ENCODE measurements at regions not wholly inside any gene's neighbourhood (a gene's known extent, or its start where the extent isn't known, plus 50 kb on each side); places are given as distances from the start of the nearest gene placed in this dataset.

DNA sequence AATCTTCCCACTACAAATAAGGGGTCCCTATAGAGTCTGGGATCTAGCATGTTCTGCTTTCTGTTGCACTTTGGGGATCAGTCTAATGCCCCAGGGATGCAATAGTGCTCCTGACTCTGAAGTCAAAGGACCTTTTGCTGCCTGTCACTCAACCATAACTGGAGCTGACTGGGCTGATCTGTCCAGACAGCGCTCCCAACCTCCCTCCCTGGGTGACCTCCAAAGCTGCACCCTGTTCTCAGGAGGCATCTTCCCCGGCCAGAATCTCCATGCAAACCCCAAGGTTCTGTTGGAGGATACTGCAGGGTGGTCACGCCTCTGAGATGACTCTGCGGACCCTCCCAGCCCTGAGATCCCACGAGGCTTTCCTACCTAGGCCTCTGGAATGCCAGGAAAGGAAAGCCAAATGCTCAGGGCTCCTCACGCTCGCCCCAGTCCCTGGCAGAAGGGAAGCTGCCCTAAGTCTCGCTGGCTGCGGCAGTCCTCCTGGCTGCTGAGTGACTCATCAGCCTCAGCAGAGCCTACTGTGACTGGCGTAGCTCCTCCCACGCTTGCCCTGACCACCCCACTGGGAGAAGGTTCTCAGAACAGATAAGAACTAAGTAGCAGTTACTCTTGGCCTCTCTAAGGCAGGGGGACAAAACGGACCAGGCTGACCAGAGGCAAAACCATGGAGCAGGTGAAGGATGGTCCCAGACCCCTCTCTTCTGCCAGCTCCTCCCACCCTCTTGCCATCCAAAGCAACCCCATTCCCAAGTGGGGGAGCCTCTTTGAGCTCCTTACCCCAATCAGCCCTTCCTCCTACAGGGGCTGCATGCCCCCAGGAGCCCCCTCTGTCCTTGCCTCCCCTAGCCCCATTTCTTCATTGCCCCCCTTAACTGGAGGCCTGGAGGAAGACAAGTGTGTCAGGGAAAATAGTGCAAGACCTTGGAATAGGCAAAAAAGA is 124.1 kb upstream of the TNRC6C start (continued):
- TF ChIP-seq NONO (IDR thresholded peaks at IDR 0.05; ENCODE audit: low read depth in 2 of 2, low read length in 1 of 2), result no peak
- no peak for TF ChIP-seq TFE3 (CRISPR knock-in tag; IDR thresholded peaks at IDR 0.05)
- TF ChIP-seq ZNF436 (CRISPR knock-in tag; IDR thresholded peaks at IDR 0.05), result no peak
- TF ChIP-seq EHMT2 (IDR thresholded peaks at IDR 0.05), result peak; percentile 51; the same call in 1 of the 2 replicates
- TF ChIP-seq, protein P1, sequence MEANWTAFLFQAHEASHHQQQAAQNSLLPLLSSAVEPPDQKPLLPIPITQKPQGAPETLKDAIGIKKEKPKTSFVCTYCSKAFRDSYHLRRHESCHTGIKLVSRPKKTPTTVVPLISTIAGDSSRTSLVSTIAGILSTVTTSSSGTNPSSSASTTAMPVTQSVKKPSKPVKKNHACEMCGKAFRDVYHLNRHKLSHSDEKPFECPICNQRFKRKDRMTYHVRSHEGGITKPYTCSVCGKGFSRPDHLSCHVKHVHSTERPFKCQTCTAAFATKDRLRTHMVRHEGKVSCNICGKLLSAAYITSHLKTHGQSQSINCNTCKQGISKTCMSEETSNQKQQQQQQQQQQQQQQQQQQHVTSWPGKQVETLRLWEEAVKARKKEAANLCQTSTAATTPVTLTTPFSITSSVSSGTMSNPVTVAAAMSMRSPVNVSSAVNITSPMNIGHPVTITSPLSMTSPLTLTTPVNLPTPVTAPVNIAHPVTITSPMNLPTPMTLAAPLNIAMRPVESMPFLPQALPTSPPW (CRISPR knock-in tag; IDR thresholded peaks at IDR 0.05), result peak; percentile 60
- TF ChIP-seq ZNF121 (CRISPR knock-in tag; conservative IDR thresholded peaks at IDR 0.05), result no peak
- TF ChIP-seq ZNF551 (CRISPR knock-in tag; IDR thresholded peaks at IDR 0.05), result no peak
- TF ChIP-seq SMARCA4 (IDR thresholded peaks at IDR 0.05), result peak; percentile 95; the same call in 1 of the 2 replicates
- no peak for TF ChIP-seq ZBTB17 (CRISPR knock-in tag; IDR thresholded peaks at IDR 0.05)
- TF ChIP-seq TCF3 (CRISPR knock-in tag; IDR thresholded peaks at IDR 0.05), result peak; percentile 63; the same call in 1 of the 2 replicates
- TF ChIP-seq STAT6 (CRISPR knock-in tag; IDR thresholded peaks at IDR 0.05), result no peak
- no peak for TF ChIP-seq ZBTB8A (IDR thresholded peaks at IDR 0.05; ENCODE audit: partially characterized antibody)
- no peak for TF ChIP-seq ELF2 (CRISPR knock-in tag; IDR thresholded peaks at IDR 0.05)
- no peak for TF ChIP-seq ZNF124 (CRISPR knock-in tag; IDR thresholded peaks at IDR 0.05)
- TF ChIP-seq NCOA6 (IDR thresholded peaks at IDR 0.05), result no peak
- TF ChIP-seq RNF2 (IDR thresholded peaks at IDR 0.05), result peak; percentile 85
- TF ChIP-seq ILK (tag; IDR thresholded peaks at IDR 0.05; ENCODE audit: borderline replicate concordance, low read depth), result no peak
- no peak for TF ChIP-seq PTTG1 (tag; IDR thresholded peaks at IDR 0.05; ENCODE audit: low read depth)
- no peak for TF ChIP-seq NFXL1 (CRISPR knock-in tag; IDR thresholded peaks at IDR 0.05)
- TF ChIP-seq CEBPB (tag; IDR thresholded peaks at IDR 0.05), result no peak
- no peak for TF ChIP-seq U2AF1 (optimal IDR thresholded peaks at IDR 0.05; ENCODE audit: low read depth, low read length)
- TF ChIP-seq, protein P2, sequence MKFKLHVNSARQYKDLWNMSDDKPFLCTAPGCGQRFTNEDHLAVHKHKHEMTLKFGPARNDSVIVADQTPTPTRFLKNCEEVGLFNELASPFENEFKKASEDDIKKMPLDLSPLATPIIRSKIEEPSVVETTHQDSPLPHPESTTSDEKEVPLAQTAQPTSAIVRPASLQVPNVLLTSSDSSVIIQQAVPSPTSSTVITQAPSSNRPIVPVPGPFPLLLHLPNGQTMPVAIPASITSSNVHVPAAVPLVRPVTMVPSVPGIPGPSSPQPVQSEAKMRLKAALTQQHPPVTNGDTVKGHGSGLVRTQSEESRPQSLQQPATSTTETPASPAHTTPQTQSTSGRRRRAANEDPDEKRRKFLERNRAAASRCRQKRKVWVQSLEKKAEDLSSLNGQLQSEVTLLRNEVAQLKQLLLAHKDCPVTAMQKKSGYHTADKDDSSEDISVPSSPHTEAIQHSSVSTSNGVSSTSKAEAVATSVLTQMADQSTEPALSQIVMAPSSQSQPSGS (CRISPR knock-in tag; IDR thresholded peaks at IDR 0.05), result no peak
- no peak for TF ChIP-seq FOXP1 (CRISPR knock-in tag; IDR thresholded peaks at IDR 0.05)
